HG03064 (cell line): ENCODE measurements at regions not wholly inside any gene's neighbourhood (a gene's known extent, or its start where the extent isn't known, plus 50 kb on each side); places are given as distances from the start of the nearest gene placed in this dataset.
"Not testable (repeated sequence)": the region's sequence is repeated elsewhere in the genome, so short reads cannot be mapped to it uniquely, and the experiment has no call there.

ENCODE experiments used
- ATAC-seq: cut with Tn5 transposase; IDR thresholded peaks from one replicate; pipeline ENCODE4 v1.9.1; 2021; ENCODE audit warnings: low read depth; ENCODE audit not compliant: unreplicated experiment

DNA sequence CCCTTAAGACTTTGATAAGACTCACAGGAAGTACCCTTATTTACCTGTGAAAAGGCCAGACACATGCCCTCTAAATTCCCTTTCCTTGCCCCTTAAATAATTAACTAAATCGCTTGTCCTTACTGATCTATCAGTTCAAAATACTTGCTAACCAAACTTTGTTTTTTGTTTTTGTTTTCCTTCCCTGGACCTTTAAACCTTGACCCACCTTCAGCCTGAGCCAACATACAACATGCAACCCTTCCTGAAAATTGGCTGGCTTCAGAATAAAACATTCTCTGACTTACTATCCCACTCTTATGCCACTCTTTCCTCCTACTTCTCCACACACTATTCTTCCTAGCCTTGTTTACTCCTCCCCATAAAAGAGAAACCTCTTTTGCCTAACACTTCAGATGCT, 448.1 kb upstream of the TRAM1L1 start:
- no peak for ATAC-seq

DNA sequence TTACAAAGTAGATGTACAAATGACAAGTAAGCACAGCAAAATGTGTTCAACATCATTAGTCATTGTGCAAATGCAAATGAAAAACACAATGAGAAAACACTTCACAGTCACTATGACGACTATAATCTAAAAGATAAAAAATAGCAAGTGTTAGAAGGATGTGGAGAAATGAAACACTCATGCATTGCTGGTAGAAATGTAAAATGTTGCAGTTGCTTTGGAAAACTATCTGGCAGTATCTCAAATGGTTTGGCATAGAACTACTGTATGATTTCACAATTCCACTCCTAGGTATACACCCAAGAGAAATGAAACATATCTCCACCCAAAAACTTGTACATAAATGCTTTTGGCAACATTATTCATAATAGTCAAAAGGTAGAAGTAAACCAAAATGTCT, 459.7 kb upstream of the TRAM1L1 start:
- no peak for ATAC-seq

- ATAC-seq, result no peak
Observed at GRCh38 chr4:117549524-117549923, 464.1 kb upstream of the TRAM1L1 start.

GRCh38 chr4:117550085-117550484, 464.7 kb upstream of the TRAM1L1 start:
- ATAC-seq, result no peak

DNA sequence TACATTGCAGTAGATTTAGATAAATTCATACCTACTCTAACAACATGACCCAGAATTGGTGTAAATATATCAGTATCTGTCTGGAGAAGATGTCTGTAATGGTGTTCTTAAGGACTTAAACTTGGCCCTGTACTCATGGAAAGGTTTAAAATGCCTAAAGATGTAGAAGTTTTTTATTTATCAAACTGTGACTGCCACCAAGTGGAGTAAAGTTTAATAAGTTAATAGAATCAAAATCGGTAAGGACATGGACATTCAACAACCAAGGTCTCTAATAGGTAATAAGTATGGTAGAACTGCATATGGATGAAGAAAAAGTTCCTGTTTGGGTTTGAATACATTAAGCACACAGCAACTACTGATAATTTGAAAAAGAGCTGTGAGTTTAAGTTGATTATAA, 474.0 kb upstream of the NDST3 start:
- no peak for ATAC-seq

GRCh38 chr4:117574085-117574484, 460.2 kb upstream of the NDST3 start:
- no peak for ATAC-seq

- ATAC-seq, result no peak
Observed at GRCh38 chr4:117575850-117576249, 458.4 kb upstream of the NDST3 start.

DNA sequence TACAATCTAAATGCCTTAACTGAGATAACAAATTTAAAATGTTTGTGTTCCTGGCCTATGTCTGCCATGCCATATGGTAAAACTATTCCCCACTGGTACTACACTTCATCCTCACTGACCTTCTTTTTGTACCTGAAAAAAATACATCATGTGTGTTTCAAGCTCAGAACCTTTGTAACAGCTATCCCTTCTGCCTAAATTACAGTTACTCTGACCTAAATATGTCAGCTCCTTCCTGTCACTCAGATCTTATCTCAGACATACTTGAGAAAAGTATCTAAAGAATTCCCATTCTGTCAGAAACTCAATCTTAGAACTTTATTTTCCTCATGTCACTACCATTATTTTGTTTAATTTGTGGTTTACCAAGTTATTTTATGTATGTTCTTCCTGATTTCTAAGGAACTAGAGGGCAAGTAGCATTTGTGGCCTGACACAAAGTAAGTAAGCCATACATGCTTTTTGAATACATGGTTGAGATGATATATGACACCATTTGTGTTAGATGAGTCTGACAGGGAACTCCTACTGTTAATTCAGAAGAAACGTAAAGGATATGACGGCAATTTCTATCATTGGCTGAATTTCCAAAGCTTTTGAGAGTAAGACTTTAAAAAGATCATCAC, 456.5 kb upstream of the NDST3 start:
- ATAC-seq, result no peak

GRCh38 chr4:117588771-117589170, 445.5 kb upstream of the NDST3 start:
- no peak for ATAC-seq

GRCh38 chr4:117596917-117597480, 437.3 kb upstream of the NDST3 start:
- ATAC-seq, result no peak

GRCh38 chr4:117599393-117599792, 434.9 kb upstream of the NDST3 start:
- not testable (repeated sequence) for ATAC-seq

GRCh38 chr4:117600936-117601335, 433.4 kb upstream of the NDST3 start:
- ATAC-seq, result not testable (repeated sequence)

DNA sequence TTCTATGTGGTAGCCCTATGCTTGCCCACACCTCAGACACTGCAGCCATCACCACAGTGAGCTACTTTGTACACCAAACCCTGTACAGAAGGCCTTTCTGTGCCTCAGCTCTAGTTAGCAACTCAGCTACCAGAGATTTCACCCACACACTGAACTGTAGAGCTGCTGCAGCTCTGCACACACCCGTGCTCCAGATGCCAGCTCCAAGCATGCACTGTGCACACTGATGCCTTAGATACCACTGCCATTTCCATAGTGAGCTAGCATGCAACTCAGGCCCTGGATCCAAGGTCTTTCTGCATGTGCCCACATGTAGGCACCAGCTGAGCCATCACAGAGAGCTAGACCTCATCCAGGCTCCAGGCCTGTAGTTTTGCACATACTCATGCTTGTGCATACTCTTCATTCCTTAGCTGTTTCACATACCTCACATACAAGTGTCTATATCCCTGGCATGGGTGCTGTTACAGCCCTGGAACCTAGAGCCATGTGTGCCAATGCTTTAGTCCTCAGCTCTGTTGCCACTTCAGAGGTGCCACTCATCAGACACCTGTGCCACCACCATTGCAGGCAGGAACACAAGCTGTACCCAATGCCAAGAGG, 423.5 kb upstream of the NDST3 start:
- ATAC-seq, result no peak

DNA sequence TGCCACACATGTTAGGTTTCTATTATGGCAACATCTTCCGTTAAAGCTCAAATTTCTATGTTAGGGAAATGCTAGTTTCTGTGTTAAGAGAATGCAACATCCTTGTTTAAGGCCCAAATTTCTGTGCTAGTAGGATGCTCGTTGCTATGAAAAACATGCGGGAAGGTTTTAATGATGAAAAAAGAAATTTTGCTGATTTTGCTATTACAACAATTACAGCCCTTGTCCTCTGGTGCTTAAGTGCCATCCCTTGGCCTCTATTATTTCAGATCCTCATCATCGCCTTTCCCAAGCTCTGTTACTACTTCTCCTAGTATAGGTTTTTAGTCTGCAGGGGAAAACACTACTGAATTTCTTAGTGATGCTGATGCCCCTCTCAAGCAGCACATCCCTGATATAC, 412.6 kb upstream of the NDST3 start:
- ATAC-seq, result no peak

DNA sequence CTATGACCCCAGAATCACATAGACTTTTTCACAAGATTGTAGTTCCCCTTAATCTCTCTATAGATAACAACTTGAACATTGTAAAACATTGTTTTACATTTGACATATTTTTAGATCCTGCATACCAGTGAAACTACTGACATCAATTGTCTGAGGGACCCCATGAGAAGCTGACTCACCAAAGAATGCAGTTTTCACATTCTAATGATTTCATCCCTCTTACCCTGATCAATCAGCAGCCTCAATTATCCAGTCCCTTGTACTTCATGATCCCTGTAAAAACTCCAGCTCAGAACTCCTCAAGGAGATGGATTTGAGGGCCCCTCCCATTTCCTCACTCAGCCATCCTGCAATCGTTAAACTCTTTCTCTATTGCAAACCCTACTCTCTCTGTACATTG, 411.0 kb upstream of the NDST3 start:
- no peak for ATAC-seq

- ATAC-seq, result no peak
Observed at GRCh38 chr4:117626664-117627063, 407.6 kb upstream of the NDST3 start.

DNA sequence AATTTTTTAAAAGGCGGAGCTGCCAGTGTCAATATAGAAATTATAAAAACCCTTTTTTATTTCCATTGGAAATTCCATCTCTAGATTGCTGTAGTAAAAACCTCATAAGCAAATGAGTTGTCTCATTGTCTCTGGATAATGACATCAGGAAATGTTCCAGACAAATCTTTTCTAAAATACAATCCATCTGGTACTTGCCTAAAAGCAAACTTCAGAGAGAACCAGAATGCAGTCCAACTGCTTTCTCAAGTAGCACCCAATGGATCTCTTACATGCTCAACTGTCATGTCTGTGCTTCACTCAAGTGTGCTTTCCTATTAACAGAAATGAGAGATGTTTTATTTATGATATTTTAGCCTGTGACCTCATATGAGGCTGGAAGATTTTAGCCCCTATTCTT, 399.6 kb upstream of the NDST3 start:
- ATAC-seq, result no peak

- ATAC-seq, result no peak
Observed at GRCh38 chr4:117637347-117637746, 396.9 kb upstream of the NDST3 start.

GRCh38 chr4:117640836-117641235, 393.4 kb upstream of the NDST3 start:
- no peak for ATAC-seq

DNA sequence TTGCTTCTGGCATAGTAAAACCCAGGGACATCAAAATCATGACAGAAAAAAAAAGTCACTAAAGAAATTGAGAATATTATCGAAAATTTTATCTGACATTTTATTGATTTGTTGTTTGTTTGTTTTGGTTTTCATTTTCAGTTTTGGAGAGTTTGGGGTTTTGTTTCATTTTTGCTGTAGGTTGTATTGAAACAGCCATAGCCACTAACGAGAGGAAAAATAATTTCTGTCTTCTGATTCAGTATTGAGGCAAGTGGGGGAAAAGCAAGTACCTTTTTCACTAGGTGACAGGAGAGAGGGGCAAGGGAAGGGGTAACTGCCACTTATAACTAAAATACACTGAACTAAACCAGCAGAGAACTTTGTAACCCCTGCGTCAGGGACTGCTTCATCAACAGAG, 392.8 kb upstream of the NDST3 start:
- ATAC-seq, result no peak

DNA sequence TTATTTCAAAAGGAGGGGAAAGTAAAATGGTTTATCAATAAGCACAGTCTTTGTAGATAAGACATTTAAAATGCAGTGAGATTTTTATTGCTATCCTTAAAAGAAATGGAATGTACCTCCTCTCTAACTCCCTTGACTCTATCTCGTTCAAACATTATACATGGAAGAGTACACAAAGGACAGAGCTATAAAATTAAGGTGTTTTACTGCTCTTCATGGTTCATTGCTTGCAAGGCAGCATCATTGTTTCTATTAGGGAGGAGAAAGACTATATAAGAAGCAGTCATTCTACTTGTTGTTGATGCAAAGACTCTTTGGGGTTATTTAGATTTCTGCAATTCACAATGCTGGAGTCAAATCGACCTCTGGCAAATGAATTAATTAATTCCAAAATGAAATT, 380.2 kb upstream of the NDST3 start:
- no peak for ATAC-seq

GRCh38 chr4:117660668-117661067, 373.6 kb upstream of the NDST3 start:
- ATAC-seq, result no peak
